Gastrocnemius medialis (tissue), 4 donors: ENCODE measurements at regions not wholly inside any gene's neighbourhood (a gene's known extent, or its start where the extent isn't known, plus 50 kb on each side); places are given as distances from the start of the nearest gene placed in this dataset.

Source experiments
- CTCF ChIP-seq, 5 experiments: fragments of 450-650 bp in 3 of 5; fragments of 200-600 bp in 2 of 5; sonication (generic) in 2 of 5; IDR thresholded peaks in 4 of 5; conservative IDR thresholded peaks in 1 of 5; 1 replicate in 4 of 5; 2 replicates in 1 of 5; pipeline ENCODE4 v1.5.1; 2016 to 2019; ENCODE audit warnings: antibody characterized with exemption in 5 of 5, mild to moderate bottlenecking in 3 of 5, moderate library complexity in 3 of 5
- POLR2A ChIP-seq, 2 donors: fragments of 450-650 bp; IDR thresholded peaks; one replicate each; pipeline ENCODE4 v1.6.1; 2017; ENCODE audit warnings: antibody characterized with exemption in 2 of 2, mild to moderate bottlenecking in 2 of 2, moderate library complexity in 2 of 2

GRCh38 chr12:92370828-92371227, 225.2 kb upstream of the BTG1 start:
- TF ChIP-seq POLR2A (IDR thresholded peaks at IDR 0.05) (no peak), CTCF (IDR thresholded peaks at IDR 0.05 in 4 of 5, conservative IDR thresholded peaks at IDR 0.05 in 1 of 5) (no peak)
